ENCODE measurements at regions not wholly inside any gene's neighbourhood (a gene's known extent, or its start where the extent isn't known, plus 50 kb on each side); places are given as distances from the start of the nearest gene placed in this dataset.

- no peaks in the 10 kb centered on the region; the same call in 1 of the 2 replicates for H3K9me2 ChIP-seq (replicated peaks; ENCODE audit: control insufficient read depth, low read length)
- H4K20me1 ChIP-seq (ENCODE audit: control insufficient read depth, insufficient read depth, low read depth, low read length), result no peaks in the 10 kb centered on the region
- TF ChIP-seq CTCF (IDR thresholded peaks at IDR 0.05; ENCODE audit: low read depth, low read length, poor library complexity, severe bottlenecking) (no peak), EZH2phosphoT487 (IDR thresholded peaks at IDR 0.05; ENCODE audit: borderline replicate concordance, low read length) (no peak)
- H3K27ac ChIP-seq (ENCODE audit: low read depth, low read length), result no peak overlapping the region
- H3K4me2 ChIP-seq (ENCODE audit: low read length), result no peak overlapping the region
- H3K4me3 ChIP-seq (ENCODE audit: low read length), result no peak overlapping the region
- no peaks in the 10 kb centered on the region for H3K79me2 ChIP-seq (ENCODE audit: control insufficient read depth, low read length)
- no peaks in the 10 kb centered on the region for H3F3A ChIP-seq (ENCODE audit: control insufficient read depth, insufficient read depth)
- no peaks in the 10 kb centered on the region for H3K27me3 ChIP-seq (ENCODE audit: control insufficient read depth, low read length)
- no peaks in the 10 kb centered on the region for H3K4me1 ChIP-seq (ENCODE audit: control insufficient read depth, low read length)
- no peaks in the 10 kb centered on the region for H3K36me3 ChIP-seq (ENCODE audit: control insufficient read depth, low read length)
- no peaks in the 10 kb centered on the region for H3K9me3 ChIP-seq (ENCODE audit: control insufficient read depth, insufficient read depth, low read length)
These were observed 1096.3 kb downstream of the GALC start for GRCh38 chr14:86896701-86897100.

- Histone ChIP-seq H3K4me3 (ENCODE audit: low read length) (no peak overlapping the region), H3K27ac (ENCODE audit: low read depth, low read length) (no peak overlapping the region), H3F3A (ENCODE audit: control insufficient read depth, insufficient read depth) (no peaks in the 10 kb centered on the region), H3K9me3 (ENCODE audit: control insufficient read depth, insufficient read depth, low read length) (no peaks in the 10 kb centered on the region), H3K4me2 (ENCODE audit: low read length) (no peak overlapping the region), H3K36me3 (ENCODE audit: control insufficient read depth, low read length) (no peaks in the 10 kb centered on the region), H3K79me2 (ENCODE audit: control insufficient read depth, low read length) (no peaks in the 10 kb centered on the region), H4K20me1 (ENCODE audit: control insufficient read depth, insufficient read depth, low read depth, low read length) (no peaks in the 10 kb centered on the region), H3K9me2 (replicated peaks; ENCODE audit: control insufficient read depth, low read length) (no peaks in the 10 kb centered on the region; the same call in 1 of the 2 replicates), H3K27me3 (ENCODE audit: control insufficient read depth, low read length) (no peaks in the 10 kb centered on the region), H3K4me1 (ENCODE audit: control insufficient read depth, low read length) (no peaks in the 10 kb centered on the region)
- TF ChIP-seq EZH2phosphoT487 (IDR thresholded peaks at IDR 0.05; ENCODE audit: borderline replicate concordance, low read length), result no peak
These were observed 1100.6 kb downstream of the GALC start for GRCh38 chr14:86892152-86892956.

GRCh38 chr14:86885280-86885679 is 1107.7 kb downstream of the GALC start:
- H3K4me3 ChIP-seq (ENCODE audit: low read length), result no peak overlapping the region
- no peaks in the 10 kb centered on the region for H3K36me3 ChIP-seq (ENCODE audit: control insufficient read depth, low read length)
- H3K9me3 ChIP-seq (ENCODE audit: control insufficient read depth, insufficient read depth, low read length), result peaks cover 4% of the 10 kb centered on the region; the same call in 1 of the 2 replicates
- TF ChIP-seq CTCF (IDR thresholded peaks at IDR 0.05; ENCODE audit: low read depth, low read length, poor library complexity, severe bottlenecking) (no peak), EZH2phosphoT487 (IDR thresholded peaks at IDR 0.05; ENCODE audit: borderline replicate concordance, low read length) (no peak)
- no peaks in the 10 kb centered on the region for H3K79me2 ChIP-seq (ENCODE audit: control insufficient read depth, low read length)
- H3F3A ChIP-seq (ENCODE audit: control insufficient read depth, insufficient read depth), result no peaks in the 10 kb centered on the region
- H3K27me3 ChIP-seq (ENCODE audit: control insufficient read depth, low read length), result no peaks in the 10 kb centered on the region
- no peak overlapping the region for H3K4me2 ChIP-seq (ENCODE audit: low read length)
- H4K20me1 ChIP-seq (ENCODE audit: control insufficient read depth, insufficient read depth, low read depth, low read length), result no peaks in the 10 kb centered on the region
- no peaks in the 10 kb centered on the region for H3K9me2 ChIP-seq (replicated peaks; ENCODE audit: control insufficient read depth, low read length)
- H3K27ac ChIP-seq (ENCODE audit: low read depth, low read length), result no peak overlapping the region
- H3K4me1 ChIP-seq (ENCODE audit: control insufficient read depth, low read length), result no peaks in the 10 kb centered on the region

- Histone ChIP-seq H3K4me3 (ENCODE audit: low read length) (no peak overlapping the region), H3K27me3 (ENCODE audit: control insufficient read depth, low read length) (no peaks in the 10 kb centered on the region), H3K4me1 (ENCODE audit: control insufficient read depth, low read length) (no peaks in the 10 kb centered on the region), H3K9me2 (replicated peaks; ENCODE audit: control insufficient read depth, low read length) (no peaks in the 10 kb centered on the region), H3K79me2 (ENCODE audit: control insufficient read depth, low read length) (no peaks in the 10 kb centered on the region), H3K27ac (ENCODE audit: low read depth, low read length) (no peak overlapping the region), H3F3A (ENCODE audit: control insufficient read depth, insufficient read depth) (no peaks in the 10 kb centered on the region), H3K4me2 (ENCODE audit: low read length) (no peak overlapping the region), H4K20me1 (ENCODE audit: control insufficient read depth, insufficient read depth, low read depth, low read length) (no peaks in the 10 kb centered on the region), H3K36me3 (ENCODE audit: control insufficient read depth, low read length) (no peaks in the 10 kb centered on the region), H3K9me3 (ENCODE audit: control insufficient read depth, insufficient read depth, low read length) (peaks cover 4% of the 10 kb centered on the region; the same call in 1 of the 2 replicates)
- TF ChIP-seq CTCF (IDR thresholded peaks at IDR 0.05; ENCODE audit: low read depth, low read length, poor library complexity, severe bottlenecking), result no peak
- TF ChIP-seq EZH2phosphoT487 (IDR thresholded peaks at IDR 0.05; ENCODE audit: borderline replicate concordance, low read length), result no peak
These were observed 1108.5 kb downstream of the GALC start for GRCh38 chr14:86884498-86884897.
